ENCODE measurements at regions not wholly inside any gene's neighbourhood (a gene's known extent, or its start where the extent isn't known, plus 50 kb on each side); places are given as distances from the start of the nearest gene placed in this dataset.

DNA sequence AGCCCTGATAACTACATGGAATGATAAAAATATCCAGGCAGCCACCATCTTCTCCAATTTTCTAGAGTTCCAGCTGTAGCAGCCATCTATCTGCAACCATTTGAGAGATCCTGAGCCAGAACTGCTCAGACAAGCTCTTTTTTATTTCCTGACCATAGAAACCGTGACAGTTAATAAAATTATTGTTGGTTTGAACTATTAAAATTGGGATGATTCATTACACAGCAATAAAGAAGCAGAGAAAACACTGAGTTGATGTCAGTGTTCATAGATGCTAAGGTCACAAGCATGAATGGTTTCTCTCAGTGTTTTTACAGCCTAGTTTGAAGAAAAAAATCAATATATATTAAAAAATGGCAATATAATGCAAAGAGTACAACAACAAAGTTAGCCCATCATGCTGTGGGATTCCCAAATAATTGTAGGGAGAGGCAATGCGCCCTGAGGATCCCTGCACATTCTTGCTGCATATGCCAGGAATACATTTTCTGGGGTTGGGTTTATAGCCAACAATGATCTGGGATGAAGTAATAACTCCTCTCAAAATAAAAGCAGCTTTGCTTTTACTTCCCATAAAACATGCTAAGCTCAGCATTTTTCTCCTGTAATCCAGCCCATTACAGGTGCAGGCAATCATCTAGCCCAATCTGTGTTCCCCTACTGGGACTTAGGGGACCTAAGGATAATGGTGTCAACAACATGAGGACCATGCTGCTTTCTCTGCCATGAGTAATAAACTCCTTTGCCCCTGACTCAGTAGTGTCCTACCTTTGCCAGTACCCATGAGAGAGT lies 84.0 kb downstream of the PABPC4L start:
- TF ChIP-seq EP300 (conservative IDR thresholded peaks at IDR 0.05; ENCODE audit: poor library complexity, severe bottlenecking) (no peak), CTCF (IDR thresholded peaks at IDR 0.05; ENCODE audit: poor library complexity, severe bottlenecking) (no peak), POLR2AphosphoS5 (IDR thresholded peaks at IDR 0.05) (no peak), RAD21 (conservative IDR thresholded peaks at IDR 0.05) (no peak)

Measured in neural cell (in vitro differentiated cells).